ENCODE measurements at regions not wholly inside any gene's neighbourhood (a gene's known extent, or its start where the extent isn't known, plus 50 kb on each side); places are given as distances from the start of the nearest gene placed in this dataset.

DNA sequence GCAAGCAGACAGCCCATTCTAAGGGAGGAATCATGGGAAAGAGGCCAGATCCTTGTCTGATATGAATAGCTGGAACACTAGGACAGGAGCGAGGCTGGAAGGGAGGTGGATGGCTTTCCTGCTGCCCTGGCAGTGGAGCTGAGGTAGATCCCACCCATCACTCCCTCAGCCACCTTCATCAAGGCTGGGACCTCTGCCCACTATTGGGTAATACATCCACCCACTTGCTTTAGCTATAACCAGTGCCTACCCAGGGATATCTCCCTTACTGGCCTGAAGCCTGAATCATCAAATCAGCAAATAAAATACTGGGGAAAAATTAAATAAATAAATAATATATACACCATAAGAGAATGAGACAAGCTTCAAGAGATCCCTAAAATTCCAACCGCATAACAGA, 183.2 kb upstream of the KYNU start:
- H3K36me3 ChIP-seq: no peaks in the 10 kb centered on the region
- H3K4me3 ChIP-seq: no peak overlapping the region
- WGBS, 5 donors: 76 to 94% (median 88%) methylated on average over 2 of the region's 2 CpGs
- intact Hi-C loops (cut with DNase I; ENCODE audit: low total_unique reads): no loop called here
- no peak overlapping the region for H3K27ac ChIP-seq
- no peaks in the 10 kb centered on the region for H3K4me1 ChIP-seq
- no peaks in the 10 kb centered on the region for H3K9me3 ChIP-seq
- H3K27me3 ChIP-seq (replicated peaks in 1 of 7): no peaks in the 10 kb centered on the region
- TF ChIP-seq POLR2A (IDR thresholded peaks at IDR 0.05): no peak
- TF ChIP-seq, protein P1, sequence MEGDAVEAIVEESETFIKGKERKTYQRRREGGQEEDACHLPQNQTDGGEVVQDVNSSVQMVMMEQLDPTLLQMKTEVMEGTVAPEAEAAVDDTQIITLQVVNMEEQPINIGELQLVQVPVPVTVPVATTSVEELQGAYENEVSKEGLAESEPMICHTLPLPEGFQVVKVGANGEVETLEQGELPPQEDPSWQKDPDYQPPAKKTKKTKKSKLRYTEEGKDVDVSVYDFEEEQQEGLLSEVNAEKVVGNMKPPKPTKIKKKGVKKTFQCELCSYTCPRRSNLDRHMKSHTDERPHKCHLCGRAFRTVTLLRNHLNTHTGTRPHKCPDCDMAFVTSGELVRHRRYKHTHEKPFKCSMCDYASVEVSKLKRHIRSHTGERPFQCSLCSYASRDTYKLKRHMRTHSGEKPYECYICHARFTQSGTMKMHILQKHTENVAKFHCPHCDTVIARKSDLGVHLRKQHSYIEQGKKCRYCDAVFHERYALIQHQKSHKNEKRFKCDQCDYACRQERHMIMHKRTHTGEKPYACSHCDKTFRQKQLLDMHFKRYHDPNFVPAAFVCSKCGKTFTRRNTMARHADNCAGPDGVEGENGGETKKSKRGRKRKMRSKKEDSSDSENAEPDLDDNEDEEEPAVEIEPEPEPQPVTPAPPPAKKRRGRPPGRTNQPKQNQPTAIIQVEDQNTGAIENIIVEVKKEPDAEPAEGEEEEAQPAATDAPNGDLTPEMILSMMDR (IDR thresholded peaks at IDR 0.05 in 8 of 11, conservative IDR thresholded peaks at IDR 0.05 in 3 of 11): no peak
- TF ChIP-seq POLR2AphosphoS5 (IDR thresholded peaks at IDR 0.05): no peak
- no peak for DNase-seq

DNA sequence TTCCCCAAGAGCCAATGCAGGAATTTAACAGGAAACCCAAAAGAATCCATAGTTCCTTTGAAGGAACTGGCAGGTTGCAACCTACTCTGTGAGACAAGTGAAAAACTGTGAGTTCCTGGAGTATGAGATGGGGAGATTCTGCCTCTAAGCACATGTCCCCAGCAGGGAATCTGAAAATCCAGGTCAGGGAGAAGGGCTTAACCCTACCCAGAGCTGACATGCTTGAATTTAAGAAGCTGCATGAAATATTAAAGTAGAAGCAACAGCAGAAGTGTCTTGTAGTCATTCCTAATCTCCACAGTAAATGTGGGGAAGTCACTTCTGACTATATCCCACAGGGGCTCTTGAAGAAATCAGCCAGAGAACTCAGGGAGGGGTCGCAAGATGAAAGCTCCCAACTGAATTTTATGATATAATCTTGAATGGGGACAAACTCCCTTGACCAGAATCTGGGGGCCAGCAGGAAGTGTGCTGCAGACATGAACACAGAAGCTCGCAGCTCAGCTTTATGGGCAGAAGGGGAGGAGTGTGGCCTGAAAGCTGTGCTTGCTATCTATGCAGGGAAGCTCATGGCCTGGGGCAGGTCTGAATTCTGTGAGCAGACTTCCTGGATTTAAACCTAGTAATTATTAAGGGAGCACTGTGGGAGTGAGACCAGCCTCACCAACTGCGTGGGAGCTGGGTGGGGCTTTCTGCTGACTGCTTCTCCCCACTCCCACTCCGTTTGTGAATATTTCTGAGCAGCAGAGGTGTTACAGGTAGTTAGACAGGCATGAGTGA, 184.1 kb upstream of the KYNU start:
- no peak for DNase-seq
- Histone ChIP-seq H3K27me3 (replicated peaks in 1 of 7) (no peaks in the 10 kb centered on the region), H3K4me1 (no peaks in the 10 kb centered on the region), H3K27ac (no peak overlapping the region), H3K4me3 (no peak overlapping the region), H3K9me3 (no peaks in the 10 kb centered on the region), H3K36me3 (no peaks in the 10 kb centered on the region)
- TF ChIP-seq POLR2A (IDR thresholded peaks at IDR 0.05): no peak
- TF ChIP-seq POLR2AphosphoS5 (IDR thresholded peaks at IDR 0.05): no peak
- TF ChIP-seq, protein P1 (IDR thresholded peaks at IDR 0.05 in 8 of 11, conservative IDR thresholded peaks at IDR 0.05 in 3 of 11): no peak
- 36 to 62% (median 45%) methylated on average over 4 of the region's 4 CpGs for WGBS, 5 donors
- intact Hi-C loops (cut with DNase I; ENCODE audit: low total_unique reads): no loop called here

DNA sequence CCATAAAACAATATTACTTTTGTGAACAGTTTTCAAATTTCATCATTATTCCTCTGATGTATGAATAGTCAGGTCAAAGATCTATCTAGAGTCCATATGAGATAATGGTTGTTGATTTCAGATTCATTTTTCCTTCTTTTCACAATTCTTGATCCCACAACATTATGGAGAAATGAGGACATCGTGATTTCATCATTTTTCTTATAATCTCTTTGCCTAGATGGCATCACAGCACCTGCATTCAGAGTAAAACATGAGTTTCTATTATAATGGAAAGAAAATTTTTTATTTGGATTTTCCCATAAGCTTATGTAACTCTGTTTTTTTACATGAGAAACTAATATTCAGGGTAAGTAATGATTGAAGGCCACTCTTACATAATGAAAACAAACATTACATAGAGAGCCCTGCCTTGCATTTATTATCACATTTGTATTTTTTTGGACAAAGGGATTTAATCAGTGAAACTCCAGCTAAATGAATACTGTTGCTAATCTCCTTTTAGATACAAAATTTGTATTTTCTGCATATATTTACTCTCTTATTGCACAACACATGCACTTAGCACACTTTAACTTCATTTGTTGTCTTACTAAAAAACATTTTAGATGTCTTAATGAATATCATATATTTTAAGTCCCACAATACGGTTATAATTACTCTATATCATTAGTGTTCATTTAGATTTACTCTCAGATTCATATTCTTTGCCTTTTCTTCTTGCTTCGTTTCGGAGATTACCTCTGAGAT, 188.4 kb upstream of the KYNU start:
- TF ChIP-seq, protein P1 (IDR thresholded peaks at IDR 0.05 in 8 of 11, conservative IDR thresholded peaks at IDR 0.05 in 3 of 11): no peak
- TF ChIP-seq POLR2AphosphoS5 (IDR thresholded peaks at IDR 0.05) (no peak), POLR2A (IDR thresholded peaks at IDR 0.05) (no peak)
- H3K27ac ChIP-seq: no peak overlapping the region
- intact Hi-C loops (cut with DNase I; ENCODE audit: low total_unique reads): loop anchor here (10.0 kb wide), 1 partner anchor 296 kb away; no protein-coding TSS in a partner anchor
- H3K27me3 ChIP-seq (replicated peaks in 1 of 7): no peaks in the 10 kb centered on the region
- H3K9me3 ChIP-seq: no peaks in the 10 kb centered on the region
- no peak for DNase-seq
- no peaks in the 10 kb centered on the region for H3K4me1 ChIP-seq
- no peak overlapping the region for H3K4me3 ChIP-seq
- WGBS, 5 donors: 78 to 94% (median 87%) methylated on average over 4 of the region's 4 CpGs
- no peaks in the 10 kb centered on the region for H3K36me3 ChIP-seq

DNA sequence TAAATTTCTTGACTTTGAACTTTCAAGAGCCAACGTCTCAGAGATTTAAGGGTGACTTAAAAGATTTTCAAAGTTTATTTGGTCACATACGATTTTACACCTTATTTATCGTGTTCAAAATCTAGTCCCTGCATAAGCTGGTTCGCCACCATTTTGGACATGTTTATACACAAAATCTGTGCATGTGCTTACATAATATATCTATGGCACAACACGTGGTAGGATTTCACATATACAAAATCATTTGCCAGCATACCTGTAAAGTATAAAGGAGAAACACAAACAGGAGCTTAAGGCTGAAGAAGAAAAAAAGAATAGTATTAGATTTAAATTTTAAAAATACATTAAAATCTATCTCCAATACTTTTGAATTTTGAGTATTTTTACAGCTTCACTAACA, 190.0 kb upstream of the KYNU start:
- H3K4me3 ChIP-seq: no peak overlapping the region
- H3K36me3 ChIP-seq: no peaks in the 10 kb centered on the region
- no peaks in the 10 kb centered on the region for H3K4me1 ChIP-seq
- H3K27me3 ChIP-seq (replicated peaks in 1 of 7): no peaks in the 10 kb centered on the region
- WGBS, 5 donors: 81 to 91% (median 85%) methylated on average over 5 of the region's 5 CpGs
- intact Hi-C loops (cut with DNase I; ENCODE audit: low total_unique reads): loop anchor here (10.0 kb wide), 1 partner anchor 297 kb away; no protein-coding TSS in a partner anchor
- H3K27ac ChIP-seq: no peak overlapping the region
- TF ChIP-seq, protein P1 (IDR thresholded peaks at IDR 0.05 in 8 of 11, conservative IDR thresholded peaks at IDR 0.05 in 3 of 11): no peak
- TF ChIP-seq POLR2A (IDR thresholded peaks at IDR 0.05) (no peak), POLR2AphosphoS5 (IDR thresholded peaks at IDR 0.05) (no peak)
- H3K9me3 ChIP-seq: no peaks in the 10 kb centered on the region
- DNase-seq: no peak
